Endothelial cell of umbilical vein (primary cell): ENCODE measurements at regions not wholly inside any gene's neighbourhood (a gene's known extent, or its start where the extent isn't known, plus 50 kb on each side); places are given as distances from the start of the nearest gene placed in this dataset.

Experiments
- BruUV-seq: library from RNA; stranded (reverse); fragments of 400-500 nt; replicated peaks from 2 replicates; lab custom pipeline; 2021; lab: Mats Ljungman, UMichigan
- CTCF ChIA-PET: fragments of 300-600, 350-600 bp; sonication (Branson Sonifier 250); formaldehyde crosslinking; loops from one replicate; lab custom pipeline; 2021; ENCODE audit warnings: antibody characterized with exemption, inconsistent platforms; lab: Charles Lee
- POLR2A ChIA-PET: fragments of 300-600, 350-600 bp; sonication (Branson Sonifier 250); formaldehyde crosslinking; loops from one replicate; lab custom pipeline; 2021; ENCODE audit warnings: antibody characterized with exemption, inconsistent platforms; lab: Charles Lee
- DNase-seq: peaks from one replicate; pipeline ENCODE4 v3.0.0-alpha.2; 2011; ENCODE audit warnings: low read depth, low spot score
- FAIRE-seq: peaks from 2 replicates; lab custom pipeline; 2011; peaks lifted over from hg19 to GRCh38; lab: Jason Lieb, UNC
- H2AFZ ChIP-seq: 2 replicates; pipeline ENCODE4 v1.6.0; 2012; ENCODE audit warnings: low read depth, low read length, control low read depth, inconsistent platforms
- H3K27ac ChIP-seq: 2 replicates; pipeline ENCODE4 v1.5.1; 2011; ENCODE audit warnings: low read depth, mild to moderate bottlenecking, control low read depth, low read length, moderate library complexity; ENCODE audit not compliant: insufficient read depth
- H3K27me3 ChIP-seq, 2 experiments: 2 replicates each; pipeline versions ENCODE4 v1.6.0 to v1.6.1; 2011; ENCODE audit warnings: low read length in 2 of 2, mixed read lengths in 1 of 2; ENCODE audit not compliant: control insufficient read depth in 2 of 2, insufficient read depth in 2 of 2
- H3K36me3 ChIP-seq, 2 experiments: 2 replicates in 1 of 2; 3 replicates in 1 of 2; pipeline ENCODE4 v1.5.1; 2011; ENCODE audit warnings: low read length in 2 of 2, mild to moderate bottlenecking in 1 of 2, moderate library complexity in 1 of 2; ENCODE audit not compliant: control insufficient read depth in 2 of 2, insufficient read depth in 2 of 2; ENCODE audit errors: extremely low read depth in 1 of 2
- H3K4me1 ChIP-seq: 3 replicates; pipeline ENCODE4 v1.5.1; 2011; ENCODE audit warnings: mild to moderate bottlenecking, low read length; ENCODE audit not compliant: control insufficient read depth, insufficient read depth; ENCODE audit errors: extremely low read depth
- H3K4me2 ChIP-seq: 2 replicates; pipeline ENCODE4 v1.6.1; 2011; ENCODE audit warnings: low read length, control low read depth, mixed read lengths; ENCODE audit not compliant: insufficient read depth
- H3K4me3 ChIP-seq, 3 experiments: fragments of 200-600 bp in 1 of 3; sonication (generic), shearing (Covaris generic) in 1 of 3; replicated peaks in 1 of 3; 2 replicates each; pipeline ENCODE4 v1.5.1; 2011 to 2016; ENCODE audit warnings: control low read depth in 3 of 3, low read length in 3 of 3, mild to moderate bottlenecking in 2 of 3, inconsistent platforms in 1 of 3, low read depth in 1 of 3, moderate library complexity in 1 of 3; ENCODE audit not compliant: insufficient read depth in 1 of 3
- H3K79me2 ChIP-seq: 2 replicates; pipeline ENCODE4 v1.6.0; 2012; ENCODE audit warnings: low read length, inconsistent platforms; ENCODE audit not compliant: control insufficient read depth, insufficient read depth
- H3K9ac ChIP-seq: replicated peaks from 2 replicates; pipeline ENCODE3; 2011; ENCODE audit warnings: low read length, control low read depth; ENCODE audit not compliant: insufficient read depth; ENCODE audit errors: extremely low read depth
- H3K9me1 ChIP-seq: replicated peaks from 3 replicates; pipeline ENCODE4 v1.6.0; 2011; ENCODE audit warnings: mild to moderate bottlenecking, low read length; ENCODE audit not compliant: control insufficient read depth, insufficient read depth; ENCODE audit errors: extremely low read depth
- H3K9me3 ChIP-seq: replicated peaks from 2 replicates; pipeline ENCODE4 v1.5.1; 2012; ENCODE audit warnings: low read length, inconsistent platforms; ENCODE audit not compliant: control insufficient read depth, insufficient read depth
- H4K20me1 ChIP-seq: replicated peaks from 2 replicates; pipeline ENCODE3; 2011; ENCODE audit warnings: mild to moderate bottlenecking, low read length; ENCODE audit not compliant: control insufficient read depth, insufficient read depth; ENCODE audit errors: extremely low read depth
- EZH2 ChIP-seq: IDR thresholded peaks from 2 replicates; pipeline ENCODE4 v1.6.1; 2012; ENCODE audit warnings: borderline replicate concordance, low read depth, mild to moderate bottlenecking, moderate library complexity, low read length, inconsistent platforms; ENCODE audit not compliant: severe bottlenecking
- FOS ChIP-seq: IDR thresholded peaks from 2 replicates; pipeline ENCODE4 v1.6.1; 2011; ENCODE audit warnings: mild to moderate bottlenecking, low read length, moderate library complexity, borderline replicate concordance; ENCODE audit not compliant: insufficient read depth
- GATA2 ChIP-seq: IDR thresholded peaks from 2 replicates; pipeline ENCODE4 v1.7.0; 2011; ENCODE audit warnings: low read depth, mild to moderate bottlenecking, moderate library complexity, mixed read lengths, low read length; ENCODE audit not compliant: insufficient read length, insufficient read depth
- JUN ChIP-seq: IDR thresholded peaks from 2 replicates; pipeline ENCODE4 v1.6.1; 2011; ENCODE audit warnings: borderline replicate concordance, low read depth; ENCODE audit not compliant: insufficient read length, insufficient read depth
- MYC ChIP-seq: IDR thresholded peaks from one replicate; pipeline ENCODE4 v1.6.1; 2011; ENCODE audit warnings: mild to moderate bottlenecking, low read depth, low read length
- POLR2A ChIP-seq: IDR thresholded peaks from 2 replicates; pipeline ENCODE4 v1.6.1; 2012; ENCODE audit warnings: low read depth, mild to moderate bottlenecking, control low read depth, low read length
- POLR2AphosphoS5 ChIP-seq: IDR thresholded peaks from 2 replicates; pipeline ENCODE4 v1.6.1; 2012; ENCODE audit warnings: low read depth, mild to moderate bottlenecking, control low read depth, low read length, moderate library complexity; ENCODE audit not compliant: insufficient read depth
- dilution Hi-C: fragments of 300-500 bp; cut with MboI; formaldehyde crosslinking; loops from one replicate; pipeline ENCODE4 v1.15.0; 2019; ENCODE audit warnings: low sequenced_read_pairs; ENCODE audit not compliant: extremely low pct_ligation_motif_present
- intact Hi-C: fragments of 100-400 bp; cut with micrococcal nuclease; formaldehyde crosslinking; loops from one replicate; pipeline ENCODE4 v1.10.0; 2022
- TF ChIP-seq, protein P1 (sequence below), 2 donors: IDR thresholded peaks; 1 replicate in 1 of 2; 2 replicates in 1 of 2; pipeline ENCODE4 v1.5.1; 2011; ENCODE audit warnings: low read length in 2 of 2, mild to moderate bottlenecking in 2 of 2, moderate library complexity in 2 of 2, control low read depth in 1 of 2, inconsistent platforms in 1 of 2, low read depth in 1 of 2; ENCODE audit not compliant: insufficient read depth in 1 of 2; ENCODE audit errors: extremely low read depth in 1 of 2
- TF ChIP-seq, protein P2 (sequence below): IDR thresholded peaks from 2 replicates; pipeline ENCODE4 v1.6.1; 2011; ENCODE audit not compliant: insufficient read depth, insufficient read length

DNA sequence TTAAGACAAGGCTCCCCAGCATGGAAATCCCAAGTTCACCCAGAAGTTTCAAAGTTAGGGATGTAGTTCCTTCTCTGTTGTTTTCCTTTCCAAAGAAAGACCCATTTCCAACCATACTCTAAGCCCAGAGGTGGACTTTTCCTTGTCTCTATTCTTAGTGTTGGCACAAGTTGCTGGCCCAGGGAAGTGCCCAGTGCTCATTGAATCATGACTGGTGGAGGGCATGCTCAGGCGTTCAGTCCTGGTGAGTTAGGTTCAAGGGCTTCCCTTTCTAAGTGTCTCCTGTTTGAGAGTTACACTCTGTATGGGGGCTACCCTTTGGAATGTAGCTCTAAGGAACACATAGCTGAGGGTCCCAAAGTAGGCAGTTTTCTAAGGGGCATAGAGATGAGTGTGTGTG lies 389.5 kb downstream of the KCNRG start:
- Histone ChIP-seq H3K9me1 (no peaks in the 10 kb centered on the region), H3K4me2 (no peak overlapping the region), H2AFZ (no peak overlapping the region), H3K27ac (no peak overlapping the region), H3K4me3 (no peak overlapping the region), H3K9me3 (no peaks in the 10 kb centered on the region), H3K9ac (no peak overlapping the region), H3K4me1 (no peaks in the 10 kb centered on the region), H3K36me3 (no peaks in the 10 kb centered on the region), H3K79me2 (no peaks in the 10 kb centered on the region), H4K20me1 (no peaks in the 10 kb centered on the region), H3K27me3 (no peaks in the 10 kb centered on the region)
- dilution Hi-C loops (no loop called here), intact Hi-C loops (no loop called here)
- no TSS peak for BruUV-seq
- POLR2A ChIA-PET = no interaction called here
- DNase-seq = no peak
- CTCF ChIA-PET = no interaction called here
- FAIRE-seq = no peak
- TF ChIP-seq POLR2A (no peak), FOS (no peak), POLR2AphosphoS5 (no peak)

DNA sequence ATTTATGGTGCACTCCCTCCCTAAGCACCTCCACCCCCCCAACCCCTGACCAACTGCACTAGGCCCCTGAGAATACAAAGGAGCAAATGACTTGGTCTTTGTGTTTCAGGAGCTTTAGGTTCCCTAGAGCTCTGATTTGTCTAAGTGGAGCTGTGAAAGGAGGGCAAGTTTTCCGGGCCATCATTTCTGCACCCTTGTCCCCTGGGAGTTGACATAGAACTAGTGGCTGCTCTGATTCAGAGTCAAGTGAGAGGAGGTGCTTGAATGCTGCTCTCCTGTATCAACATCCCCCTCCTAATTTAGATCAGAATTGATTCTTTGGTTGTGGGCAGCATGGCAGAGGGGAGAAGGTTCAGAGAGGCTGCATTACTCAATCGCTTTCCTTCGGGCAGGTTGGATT lies 391.6 kb downstream of the KCNRG start:
- TF ChIP-seq, protein P1, sequence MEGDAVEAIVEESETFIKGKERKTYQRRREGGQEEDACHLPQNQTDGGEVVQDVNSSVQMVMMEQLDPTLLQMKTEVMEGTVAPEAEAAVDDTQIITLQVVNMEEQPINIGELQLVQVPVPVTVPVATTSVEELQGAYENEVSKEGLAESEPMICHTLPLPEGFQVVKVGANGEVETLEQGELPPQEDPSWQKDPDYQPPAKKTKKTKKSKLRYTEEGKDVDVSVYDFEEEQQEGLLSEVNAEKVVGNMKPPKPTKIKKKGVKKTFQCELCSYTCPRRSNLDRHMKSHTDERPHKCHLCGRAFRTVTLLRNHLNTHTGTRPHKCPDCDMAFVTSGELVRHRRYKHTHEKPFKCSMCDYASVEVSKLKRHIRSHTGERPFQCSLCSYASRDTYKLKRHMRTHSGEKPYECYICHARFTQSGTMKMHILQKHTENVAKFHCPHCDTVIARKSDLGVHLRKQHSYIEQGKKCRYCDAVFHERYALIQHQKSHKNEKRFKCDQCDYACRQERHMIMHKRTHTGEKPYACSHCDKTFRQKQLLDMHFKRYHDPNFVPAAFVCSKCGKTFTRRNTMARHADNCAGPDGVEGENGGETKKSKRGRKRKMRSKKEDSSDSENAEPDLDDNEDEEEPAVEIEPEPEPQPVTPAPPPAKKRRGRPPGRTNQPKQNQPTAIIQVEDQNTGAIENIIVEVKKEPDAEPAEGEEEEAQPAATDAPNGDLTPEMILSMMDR (IDR thresholded peaks at IDR 0.05; ENCODE audit: extremely low read depth in 1 of 2, insufficient read depth in 1 of 2, low read depth in 1 of 2, low read length in 2 of 2) = no peak
- TF ChIP-seq POLR2A (no peak), EZH2 (no peak), POLR2AphosphoS5 (no peak), MYC (no peak), GATA2 (no peak), FOS (no peak), JUN (no peak)
- TF ChIP-seq, protein P2, sequence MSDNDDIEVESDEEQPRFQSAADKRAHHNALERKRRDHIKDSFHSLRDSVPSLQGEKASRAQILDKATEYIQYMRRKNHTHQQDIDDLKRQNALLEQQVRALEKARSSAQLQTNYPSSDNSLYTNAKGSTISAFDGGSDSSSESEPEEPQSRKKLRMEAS = no peak
- Histone ChIP-seq H3K4me1 (peaks cover 15% of the 10 kb centered on the region), H3K27me3 (no peaks in the 10 kb centered on the region), H4K20me1 (no peaks in the 10 kb centered on the region), H2AFZ (no peak overlapping the region), H3K27ac (no peak overlapping the region), H3K4me2 (no peak overlapping the region), H3K9me1 (no peaks in the 10 kb centered on the region), H3K4me3 (no peak overlapping the region), H3K36me3 (no peaks in the 10 kb centered on the region), H3K9me3 (no peaks in the 10 kb centered on the region), H3K79me2 (no peaks in the 10 kb centered on the region), H3K9ac (no peak overlapping the region)
- dilution Hi-C loops = no loop called here
- intact Hi-C loops = no loop called here
- DNase-seq = no peak
- FAIRE-seq = no peak
- POLR2A ChIA-PET = no interaction called here
- CTCF ChIA-PET = no interaction called here
- no TSS peak for BruUV-seq
